ENCODE measurements at regions not wholly inside any gene's neighbourhood (a gene's known extent, or its start where the extent isn't known, plus 50 kb on each side); places are given as distances from the start of the nearest gene placed in this dataset.

DNA sequence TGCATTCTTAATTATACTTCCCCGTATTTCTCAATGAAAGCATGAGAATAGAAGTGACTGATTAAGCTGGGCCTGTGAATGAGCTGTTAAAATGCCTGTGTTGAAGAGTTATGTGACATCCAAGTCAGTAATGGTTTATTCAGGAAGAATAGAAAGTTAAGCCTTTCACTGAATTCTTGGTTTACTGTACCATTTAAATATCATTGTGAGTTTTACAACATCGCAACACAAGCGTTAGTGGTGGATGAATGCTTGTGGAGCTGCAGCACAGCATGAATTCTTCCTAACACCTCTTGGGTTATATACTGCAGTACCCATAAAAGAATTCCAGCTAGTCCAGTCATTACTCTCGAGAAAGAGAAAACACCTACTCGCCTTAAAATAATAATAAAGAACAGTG, 257.8 kb downstream of the JRKL start:
- Histone ChIP-seq H3K4me2 (ENCODE audit: insufficient read depth, low read length) (no peak overlapping the region), H4K20me1 (ENCODE audit: insufficient read depth, low read length) (no peaks in the 10 kb centered on the region), H3K79me2 (ENCODE audit: insufficient read depth, low read length) (no peaks in the 10 kb centered on the region), H3K27me3 (ENCODE audit: insufficient read depth, low read length) (no peaks in the 10 kb centered on the region), H2AFZ (ENCODE audit: low read length) (no peak overlapping the region), H3K4me3 (ENCODE audit: insufficient read depth, low read length) (no peak overlapping the region), H3K4me1 (ENCODE audit: insufficient read depth, low read length) (no peaks in the 10 kb centered on the region), H3K27ac (ENCODE audit: low read depth, low read length) (no peak overlapping the region), H3K36me3 (ENCODE audit: insufficient read depth, low read length) (no peaks in the 10 kb centered on the region), H3K9me3 (ENCODE audit: low read depth, low read length) (no peaks in the 10 kb centered on the region)
- TF ChIP-seq, protein P1, sequence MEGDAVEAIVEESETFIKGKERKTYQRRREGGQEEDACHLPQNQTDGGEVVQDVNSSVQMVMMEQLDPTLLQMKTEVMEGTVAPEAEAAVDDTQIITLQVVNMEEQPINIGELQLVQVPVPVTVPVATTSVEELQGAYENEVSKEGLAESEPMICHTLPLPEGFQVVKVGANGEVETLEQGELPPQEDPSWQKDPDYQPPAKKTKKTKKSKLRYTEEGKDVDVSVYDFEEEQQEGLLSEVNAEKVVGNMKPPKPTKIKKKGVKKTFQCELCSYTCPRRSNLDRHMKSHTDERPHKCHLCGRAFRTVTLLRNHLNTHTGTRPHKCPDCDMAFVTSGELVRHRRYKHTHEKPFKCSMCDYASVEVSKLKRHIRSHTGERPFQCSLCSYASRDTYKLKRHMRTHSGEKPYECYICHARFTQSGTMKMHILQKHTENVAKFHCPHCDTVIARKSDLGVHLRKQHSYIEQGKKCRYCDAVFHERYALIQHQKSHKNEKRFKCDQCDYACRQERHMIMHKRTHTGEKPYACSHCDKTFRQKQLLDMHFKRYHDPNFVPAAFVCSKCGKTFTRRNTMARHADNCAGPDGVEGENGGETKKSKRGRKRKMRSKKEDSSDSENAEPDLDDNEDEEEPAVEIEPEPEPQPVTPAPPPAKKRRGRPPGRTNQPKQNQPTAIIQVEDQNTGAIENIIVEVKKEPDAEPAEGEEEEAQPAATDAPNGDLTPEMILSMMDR (IDR thresholded peaks at IDR 0.05; ENCODE audit: extremely low read depth, low read depth, low read length), result no peak
- no peak for DNase-seq (ENCODE audit: insufficient read length, low spot score, missing footprints)

DNA sequence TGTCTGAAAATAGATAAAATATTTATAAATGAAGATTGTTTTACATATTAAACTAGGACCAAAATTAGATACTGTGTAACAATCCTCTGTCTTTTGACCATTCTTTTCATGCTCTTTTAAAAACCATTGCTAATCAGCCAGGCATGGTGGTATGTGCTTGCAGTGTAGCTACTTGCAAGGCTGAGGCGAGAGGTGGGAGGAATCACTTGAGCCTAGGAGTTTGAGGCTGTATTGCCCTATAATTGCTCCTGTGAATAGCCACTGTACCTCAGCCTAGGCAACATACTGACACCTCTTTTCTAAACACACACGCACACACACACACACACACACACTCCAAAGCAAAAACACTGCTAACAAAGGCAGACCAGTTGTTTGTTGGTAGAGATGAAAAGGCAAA, 259.2 kb downstream of the JRKL start:
- Histone ChIP-seq H3K4me3 (ENCODE audit: insufficient read depth, low read length) (no peak overlapping the region), H3K4me1 (ENCODE audit: insufficient read depth, low read length) (no peaks in the 10 kb centered on the region), H3K79me2 (ENCODE audit: insufficient read depth, low read length) (no peaks in the 10 kb centered on the region), H3K4me2 (ENCODE audit: insufficient read depth, low read length) (no peak overlapping the region), H3K27me3 (ENCODE audit: insufficient read depth, low read length) (no peaks in the 10 kb centered on the region), H4K20me1 (ENCODE audit: insufficient read depth, low read length) (no peaks in the 10 kb centered on the region), H3K36me3 (ENCODE audit: insufficient read depth, low read length) (no peaks in the 10 kb centered on the region), H3K27ac (ENCODE audit: low read depth, low read length) (no peak overlapping the region), H3K9me3 (ENCODE audit: low read depth, low read length) (no peaks in the 10 kb centered on the region), H2AFZ (ENCODE audit: low read length) (no peak overlapping the region)
- DNase-seq (ENCODE audit: insufficient read length, low spot score, missing footprints), result no peak
- TF ChIP-seq, protein P1 (IDR thresholded peaks at IDR 0.05; ENCODE audit: extremely low read depth, low read depth, low read length), result no peak

GRCh38 chr11:96652516-96652915, 262.7 kb downstream of the JRKL start:
- Histone ChIP-seq H3K4me1 (ENCODE audit: insufficient read depth, low read length) (no peaks in the 10 kb centered on the region), H3K9me3 (ENCODE audit: low read depth, low read length) (no peaks in the 10 kb centered on the region), H3K36me3 (ENCODE audit: insufficient read depth, low read length) (no peaks in the 10 kb centered on the region), H2AFZ (ENCODE audit: low read length) (no peak overlapping the region), H3K27me3 (ENCODE audit: insufficient read depth, low read length) (no peaks in the 10 kb centered on the region), H3K27ac (ENCODE audit: low read depth, low read length) (no peak overlapping the region), H3K4me3 (ENCODE audit: insufficient read depth, low read length) (no peak overlapping the region), H3K79me2 (ENCODE audit: insufficient read depth, low read length) (no peaks in the 10 kb centered on the region), H4K20me1 (ENCODE audit: insufficient read depth, low read length) (no peaks in the 10 kb centered on the region), H3K4me2 (ENCODE audit: insufficient read depth, low read length) (no peak overlapping the region)
- TF ChIP-seq, protein P1 (IDR thresholded peaks at IDR 0.05; ENCODE audit: extremely low read depth, low read depth, low read length), result no peak
- DNase-seq (ENCODE audit: insufficient read length, low spot score, missing footprints), result no peak

DNA sequence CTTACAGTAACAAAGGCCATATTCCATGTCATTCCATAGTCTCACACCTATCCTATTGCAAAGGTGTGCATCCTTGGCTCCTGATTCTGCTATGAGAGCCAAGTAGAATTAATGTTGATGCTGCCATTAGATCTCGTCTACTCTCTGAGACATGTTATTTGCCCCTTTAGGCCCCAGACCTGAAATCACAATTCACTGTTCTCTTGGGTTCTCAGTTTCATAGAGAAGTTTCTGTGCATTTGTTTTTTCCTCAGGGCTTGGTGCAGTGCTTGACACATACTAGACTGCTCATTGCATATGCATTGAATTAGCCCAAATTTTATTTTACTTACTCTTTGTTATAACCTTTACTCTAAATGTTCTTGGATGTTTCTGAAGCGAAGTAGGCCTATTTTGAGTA, 265.7 kb downstream of the JRKL start:
- Histone ChIP-seq H3K4me3 (ENCODE audit: insufficient read depth, low read length) (no peak overlapping the region), H2AFZ (ENCODE audit: low read length) (no peak overlapping the region), H3K36me3 (ENCODE audit: insufficient read depth, low read length) (no peaks in the 10 kb centered on the region), H3K27ac (ENCODE audit: low read depth, low read length) (no peak overlapping the region), H3K4me1 (ENCODE audit: insufficient read depth, low read length) (no peaks in the 10 kb centered on the region), H3K79me2 (ENCODE audit: insufficient read depth, low read length) (no peaks in the 10 kb centered on the region), H3K4me2 (ENCODE audit: insufficient read depth, low read length) (no peak overlapping the region), H3K27me3 (ENCODE audit: insufficient read depth, low read length) (no peaks in the 10 kb centered on the region), H4K20me1 (ENCODE audit: insufficient read depth, low read length) (no peaks in the 10 kb centered on the region), H3K9me3 (ENCODE audit: low read depth, low read length) (no peaks in the 10 kb centered on the region)
- TF ChIP-seq, protein P1 (IDR thresholded peaks at IDR 0.05; ENCODE audit: extremely low read depth, low read depth, low read length), result no peak
- DNase-seq (ENCODE audit: insufficient read length, low spot score, missing footprints), result no peak

Measured in osteoblast (primary cell).